GM23338 (cell line): ENCODE measurements at regions not wholly inside any gene's neighbourhood (a gene's known extent, or its start where the extent isn't known, plus 50 kb on each side); places are given as distances from the start of the nearest gene placed in this dataset.

Experiments used
- ATAC-seq: fragments of 200-7000 bp; cut with Tn5 transposase; 3 replicates; pipeline ENCODE4 v1.9.1; 2020
- DNase-seq: peaks from one replicate; pipeline ENCODE4 v3.0.0-alpha.2; 2015; ENCODE audit warnings: low spot score
- H2AFZ ChIP-seq: fragments of 200-600 bp; sonication (generic); 2 replicates; pipeline ENCODE4 v1.8.0; 2016; ENCODE audit warnings: antibody characterized with exemption, mild to moderate bottlenecking, moderate library complexity
- H3F3A ChIP-seq: fragments of 200-600 bp; sonication (generic); replicated peaks from 2 replicates; pipeline ENCODE4 v1.8.0; 2017; ENCODE audit warnings: antibody characterized with exemption, mixed run types, low read depth
- H3K27ac ChIP-seq: fragments of 200-600 bp; sonication (generic); 2 replicates; pipeline ENCODE4 v1.6.1; 2016; ENCODE audit warnings: low read depth
- H3K27me3 ChIP-seq: fragments of 200-600 bp; sonication (generic); 2 replicates; pipeline ENCODE4 v1.8.0; 2016; ENCODE audit warnings: mild to moderate bottlenecking, mixed run types, moderate library complexity; ENCODE audit not compliant: insufficient read depth
- H3K36me3 ChIP-seq: fragments of 200-600 bp; sonication (generic); 2 replicates; pipeline ENCODE4 v1.8.0; 2016; ENCODE audit warnings: mild to moderate bottlenecking; ENCODE audit not compliant: insufficient read depth
- H3K4me1 ChIP-seq: fragments of 200-600 bp; sonication (generic); 2 replicates; pipeline ENCODE4 v1.8.0; 2016; ENCODE audit warnings: mild to moderate bottlenecking, moderate library complexity; ENCODE audit not compliant: insufficient read depth
- H3K4me2 ChIP-seq: fragments of 200-600 bp; sonication (generic); 2 replicates; pipeline ENCODE4 v1.7.1; 2017; ENCODE audit warnings: mixed run types
- H3K4me3 ChIP-seq: fragments of 200-600 bp; sonication (generic); 2 replicates; pipeline ENCODE4 v1.6.1; 2016; ENCODE audit warnings: mixed run types
- H3K79me2 ChIP-seq: fragments of 200-600 bp; sonication (generic); replicated peaks from 2 replicates; pipeline ENCODE4 v1.8.0; 2017; ENCODE audit warnings: mild to moderate bottlenecking; ENCODE audit not compliant: insufficient read depth
- H3K9me2 ChIP-seq: fragments of 200-600 bp; sonication (generic); 2 replicates; pipeline ENCODE4 v1.8.0; 2017; ENCODE audit not compliant: insufficient read depth
- H4K20me1 ChIP-seq: fragments of 200-600 bp; sonication (generic); replicated peaks from 2 replicates; pipeline ENCODE4 v1.8.0; 2017; ENCODE audit warnings: mild to moderate bottlenecking; ENCODE audit not compliant: insufficient read depth
- H3K27ac Mint-ChIP-seq: 2 replicates; pipeline ENCODE4 v1.8.0; 2020; ENCODE audit warnings: inconsistent platforms, mild to moderate bottlenecking, moderate library complexity, mixed read lengths
- H3K27me3 Mint-ChIP-seq: 3 replicates; pipeline ENCODE4 v1.8.0; 2022; ENCODE audit warnings: low read depth, mild to moderate bottlenecking, moderate library complexity, mixed read lengths, inconsistent platforms; ENCODE audit not compliant: insufficient read depth, poor library complexity
- H3K36me3 Mint-ChIP-seq: 3 replicates; pipeline ENCODE4 v1.8.0; 2021; ENCODE audit warnings: low read depth, mild to moderate bottlenecking, inconsistent platforms, moderate library complexity, mixed read lengths
- H3K4me1 Mint-ChIP-seq: 3 replicates; pipeline ENCODE4 v1.8.0; 2020; ENCODE audit warnings: mild to moderate bottlenecking, inconsistent platforms, mixed read lengths
- H3K4me3 Mint-ChIP-seq: 3 replicates; pipeline ENCODE4 v1.8.0; 2021; ENCODE audit warnings: moderate library complexity, mild to moderate bottlenecking, inconsistent platforms, mixed read lengths
- H3K9me3 Mint-ChIP-seq: 3 replicates; pipeline ENCODE4 v1.8.0; 2020; ENCODE audit warnings: moderate library complexity, mild to moderate bottlenecking, inconsistent platforms, mixed read lengths
- EZH2phosphoT487 ChIP-seq: fragments of 200-600 bp; sonication (generic); IDR thresholded peaks from one replicate; pipeline ENCODE4 v1.8.1; 2018; ENCODE audit warnings: antibody characterized with exemption; ENCODE audit not compliant: unreplicated experiment
- JUNB ChIP-seq: IDR thresholded peaks from one replicate; pipeline ENCODE4 v1.6.1; 2016; ENCODE audit warnings: antibody characterized with exemption; ENCODE audit not compliant: unreplicated experiment
- NANOG ChIP-seq: IDR thresholded peaks from 2 replicates; pipeline ENCODE4 v1.6.1; 2016; ENCODE audit warnings: antibody characterized with exemption, borderline replicate concordance
- POLR2AphosphoS5 ChIP-seq: IDR thresholded peaks from 2 replicates; pipeline ENCODE4 v1.6.1; 2016; ENCODE audit warnings: antibody characterized with exemption, low read depth
- STAT1 ChIP-seq: IDR thresholded peaks from one replicate; pipeline ENCODE4 v1.6.1; 2016; ENCODE audit warnings: antibody characterized with exemption; ENCODE audit not compliant: unreplicated experiment
- ZNF114 ChIP-seq: fragments of 250-450 bp; sonication (Bioruptor Pico); IDR thresholded peaks from 2 replicates; pipeline ENCODE4 v1.5.0; 2020; ENCODE audit warnings: mild to moderate bottlenecking, moderate library complexity
- ZNF331 ChIP-seq: fragments of 250-450 bp; sonication (Bioruptor Pico); IDR thresholded peaks from 2 replicates; pipeline ENCODE4 v1.5.0; 2020; ENCODE audit warnings: low read depth, mild to moderate bottlenecking, moderate library complexity
- TF ChIP-seq, protein P1 (sequence below): fragments of 250-450 bp; sonication (Bioruptor Pico); IDR thresholded peaks from 2 replicates; pipeline ENCODE4 v1.5.0; 2020; ENCODE audit warnings: mild to moderate bottlenecking, moderate library complexity
- TF ChIP-seq, protein P2 (sequence below), 2 experiments: fragments of 200-600 bp in 1 of 2; sonication (generic) in 1 of 2; conservative IDR thresholded peaks; 2 replicates each; pipeline versions ENCODE4 v1.5.1 to v1.6.1; 2016 to 2017; ENCODE audit warnings: antibody characterized with exemption in 2 of 2, low read depth in 2 of 2, mild to moderate bottlenecking in 2 of 2, moderate library complexity in 1 of 2
- TF ChIP-seq, protein P3 (sequence below): IDR thresholded peaks from 2 replicates; pipeline ENCODE4 v1.6.1; 2016; ENCODE audit warnings: antibody characterized with exemption

DNA sequence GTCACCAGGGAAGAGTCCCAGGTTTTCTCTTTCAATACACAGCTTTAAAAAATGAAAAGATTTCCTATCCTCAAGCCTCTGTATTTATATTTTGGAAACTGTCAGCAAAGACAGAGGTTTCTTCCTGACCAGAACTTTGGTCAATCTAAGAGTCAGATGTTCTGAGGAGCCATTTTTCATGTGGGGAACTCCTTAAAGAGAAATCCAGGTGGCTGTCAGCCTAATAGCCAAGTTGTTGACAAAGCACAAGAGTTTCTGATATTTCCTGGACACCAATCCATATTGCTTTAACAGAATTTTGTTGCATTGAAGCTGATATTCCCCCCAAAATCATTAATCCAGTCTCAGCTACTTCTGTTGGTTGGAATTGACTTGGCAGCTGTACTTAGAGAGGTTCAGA is 318.6 kb upstream of the NFIA start:
- Histone ChIP-seq H2AFZ (no peak overlapping the region), H4K20me1 (no peaks in the 10 kb centered on the region), H3K4me3 (no peak overlapping the region), H3F3A (no peaks in the 10 kb centered on the region), H3K79me2 (no peaks in the 10 kb centered on the region), H3K9me2 (peaks cover 13% of the 10 kb centered on the region; the same call in 1 of the 2 replicates), H3K4me2 (no peak overlapping the region), H3K4me1 (no peaks in the 10 kb centered on the region), H3K27me3 (no peaks in the 10 kb centered on the region), H3K27ac (no peak overlapping the region), H3K36me3 (no peaks in the 10 kb centered on the region)
- TF ChIP-seq, protein P1, sequence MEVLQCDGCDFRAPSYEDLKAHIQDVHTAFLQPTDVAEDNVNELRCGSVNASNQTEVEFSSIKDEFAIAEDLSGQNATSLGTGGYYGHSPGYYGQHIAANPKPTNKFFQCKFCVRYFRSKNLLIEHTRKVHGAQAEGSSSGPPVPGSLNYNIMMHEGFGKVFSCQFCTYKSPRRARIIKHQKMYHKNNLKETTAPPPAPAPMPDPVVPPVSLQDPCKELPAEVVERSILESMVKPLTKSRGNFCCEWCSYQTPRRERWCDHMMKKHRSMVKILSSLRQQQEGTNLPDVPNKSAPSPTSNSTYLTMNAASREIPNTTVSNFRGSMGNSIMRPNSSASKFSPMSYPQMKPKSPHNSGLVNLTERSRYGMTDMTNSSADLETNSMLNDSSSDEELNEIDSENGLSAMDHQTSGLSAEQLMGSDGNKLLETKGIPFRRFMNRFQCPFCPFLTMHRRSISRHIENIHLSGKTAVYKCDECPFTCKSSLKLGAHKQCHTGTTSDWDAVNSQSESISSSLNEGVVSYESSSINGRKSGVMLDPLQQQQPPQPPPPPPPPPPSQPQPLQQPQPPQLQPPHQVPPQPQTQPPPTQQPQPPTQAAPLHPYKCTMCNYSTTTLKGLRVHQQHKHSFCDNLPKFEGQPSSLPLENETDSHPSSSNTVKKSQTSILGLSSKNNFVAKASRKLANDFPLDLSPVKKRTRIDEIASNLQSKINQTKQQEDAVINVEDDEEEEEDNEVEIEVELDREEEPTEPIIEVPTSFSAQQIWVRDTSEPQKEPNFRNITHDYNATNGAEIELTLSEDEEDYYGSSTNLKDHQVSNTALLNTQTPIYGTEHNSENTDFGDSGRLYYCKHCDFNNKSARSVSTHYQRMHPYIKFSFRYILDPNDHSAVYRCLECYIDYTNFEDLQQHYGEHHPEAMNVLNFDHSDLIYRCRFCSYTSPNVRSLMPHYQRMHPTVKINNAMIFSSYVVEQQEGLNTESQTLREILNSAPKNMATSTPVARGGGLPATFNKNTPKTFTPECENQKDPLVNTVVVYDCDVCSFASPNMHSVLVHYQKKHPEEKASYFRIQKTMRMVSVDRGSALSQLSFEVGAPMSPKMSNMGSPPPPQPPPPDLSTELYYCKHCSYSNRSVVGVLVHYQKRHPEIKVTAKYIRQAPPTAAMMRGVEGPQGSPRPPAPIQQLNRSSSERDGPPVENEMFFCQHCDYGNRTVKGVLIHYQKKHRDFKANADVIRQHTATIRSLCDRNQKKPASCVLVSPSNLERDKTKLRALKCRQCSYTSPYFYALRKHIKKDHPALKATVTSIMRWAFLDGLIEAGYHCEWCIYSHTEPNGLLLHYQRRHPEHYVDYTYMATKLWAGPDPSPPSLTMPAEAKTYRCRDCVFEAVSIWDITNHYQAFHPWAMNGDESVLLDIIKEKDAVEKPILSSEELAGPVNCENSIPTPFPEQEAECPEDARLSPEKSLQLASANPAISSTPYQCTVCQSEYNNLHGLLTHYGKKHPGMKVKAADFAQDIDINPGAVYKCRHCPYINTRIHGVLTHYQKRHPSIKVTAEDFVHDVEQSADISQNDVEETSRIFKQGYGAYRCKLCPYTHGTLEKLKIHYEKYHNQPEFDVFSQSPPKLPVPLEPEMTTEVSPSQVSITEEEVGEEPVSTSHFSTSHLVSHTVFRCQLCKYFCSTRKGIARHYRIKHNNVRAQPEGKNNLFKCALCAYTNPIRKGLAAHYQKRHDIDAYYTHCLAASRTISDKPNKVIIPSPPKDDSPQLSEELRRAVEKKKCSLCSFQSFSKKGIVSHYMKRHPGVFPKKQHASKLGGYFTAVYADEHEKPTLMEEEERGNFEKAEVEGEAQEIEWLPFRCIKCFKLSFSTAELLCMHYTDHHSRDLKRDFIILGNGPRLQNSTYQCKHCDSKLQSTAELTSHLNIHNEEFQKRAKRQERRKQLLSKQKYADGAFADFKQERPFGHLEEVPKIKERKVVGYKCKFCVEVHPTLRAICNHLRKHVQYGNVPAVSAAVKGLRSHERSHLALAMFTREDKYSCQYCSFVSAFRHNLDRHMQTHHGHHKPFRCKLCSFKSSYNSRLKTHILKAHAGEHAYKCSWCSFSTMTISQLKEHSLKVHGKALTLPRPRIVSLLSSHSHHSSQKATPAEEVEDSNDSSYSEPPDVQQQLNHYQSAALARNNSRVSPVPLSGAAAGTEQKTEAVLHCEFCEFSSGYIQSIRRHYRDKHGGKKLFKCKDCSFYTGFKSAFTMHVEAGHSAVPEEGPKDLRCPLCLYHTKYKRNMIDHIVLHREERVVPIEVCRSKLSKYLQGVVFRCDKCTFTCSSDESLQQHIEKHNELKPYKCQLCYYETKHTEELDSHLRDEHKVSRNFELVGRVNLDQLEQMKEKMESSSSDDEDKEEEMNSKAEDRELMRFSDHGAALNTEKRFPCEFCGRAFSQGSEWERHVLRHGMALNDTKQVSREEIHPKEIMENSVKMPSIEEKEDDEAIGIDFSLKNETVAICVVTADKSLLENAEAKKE = no peak
- TF ChIP-seq POLR2AphosphoS5 (no peak), JUNB (no peak), EZH2phosphoT487 (no peak), NANOG (no peak), ZNF114 (CRISPR knock-in tag) (no peak), ZNF331 (CRISPR knock-in tag) (no peak), STAT1 (no peak)
- TF ChIP-seq, protein P2, sequence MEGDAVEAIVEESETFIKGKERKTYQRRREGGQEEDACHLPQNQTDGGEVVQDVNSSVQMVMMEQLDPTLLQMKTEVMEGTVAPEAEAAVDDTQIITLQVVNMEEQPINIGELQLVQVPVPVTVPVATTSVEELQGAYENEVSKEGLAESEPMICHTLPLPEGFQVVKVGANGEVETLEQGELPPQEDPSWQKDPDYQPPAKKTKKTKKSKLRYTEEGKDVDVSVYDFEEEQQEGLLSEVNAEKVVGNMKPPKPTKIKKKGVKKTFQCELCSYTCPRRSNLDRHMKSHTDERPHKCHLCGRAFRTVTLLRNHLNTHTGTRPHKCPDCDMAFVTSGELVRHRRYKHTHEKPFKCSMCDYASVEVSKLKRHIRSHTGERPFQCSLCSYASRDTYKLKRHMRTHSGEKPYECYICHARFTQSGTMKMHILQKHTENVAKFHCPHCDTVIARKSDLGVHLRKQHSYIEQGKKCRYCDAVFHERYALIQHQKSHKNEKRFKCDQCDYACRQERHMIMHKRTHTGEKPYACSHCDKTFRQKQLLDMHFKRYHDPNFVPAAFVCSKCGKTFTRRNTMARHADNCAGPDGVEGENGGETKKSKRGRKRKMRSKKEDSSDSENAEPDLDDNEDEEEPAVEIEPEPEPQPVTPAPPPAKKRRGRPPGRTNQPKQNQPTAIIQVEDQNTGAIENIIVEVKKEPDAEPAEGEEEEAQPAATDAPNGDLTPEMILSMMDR (conservative IDR thresholded peaks at IDR 0.05; ENCODE audit: low read depth in 2 of 2) = no peak
- TF ChIP-seq, protein P3, sequence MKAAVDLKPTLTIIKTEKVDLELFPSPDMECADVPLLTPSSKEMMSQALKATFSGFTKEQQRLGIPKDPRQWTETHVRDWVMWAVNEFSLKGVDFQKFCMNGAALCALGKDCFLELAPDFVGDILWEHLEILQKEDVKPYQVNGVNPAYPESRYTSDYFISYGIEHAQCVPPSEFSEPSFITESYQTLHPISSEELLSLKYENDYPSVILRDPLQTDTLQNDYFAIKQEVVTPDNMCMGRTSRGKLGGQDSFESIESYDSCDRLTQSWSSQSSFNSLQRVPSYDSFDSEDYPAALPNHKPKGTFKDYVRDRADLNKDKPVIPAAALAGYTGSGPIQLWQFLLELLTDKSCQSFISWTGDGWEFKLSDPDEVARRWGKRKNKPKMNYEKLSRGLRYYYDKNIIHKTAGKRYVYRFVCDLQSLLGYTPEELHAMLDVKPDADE = no peak
- Mint-ChIP-seq H3K27me3 (no peaks in the 10 kb centered on the region), H3K27ac (no peak overlapping the region), H3K4me3 (no peak overlapping the region), H3K4me1 (no peaks in the 10 kb centered on the region), H3K36me3 (no peaks in the 10 kb centered on the region), H3K9me3 (no peaks in the 10 kb centered on the region)
- DNase-seq = no peak
- ATAC-seq = no peak
